K562 (cell line): ENCODE measurements at regions not wholly inside any gene's neighbourhood (a gene's known extent, or its start where the extent isn't known, plus 50 kb on each side); places are given as distances from the start of the nearest gene placed in this dataset.

ENCODE experiments used
- ATAC-seq: fragments of 200-7000 bp; cut with Tn5 transposase; 3 replicates; pipeline ENCODE4 v1.9.1; 2020; ENCODE audit warnings: moderate library complexity
- BruUV-seq: library from RNA; stranded (reverse); fragments of 400-500 nt; replicated peaks from 2 replicates; lab custom pipeline; 2021; lab: Mats Ljungman, UMichigan
- CTCF ChIA-PET: fragments of 300-600 bp; formaldehyde crosslinking; extraction: SDS; loops from one replicate; lab custom pipeline; 2021; ENCODE audit warnings: low intra/inter-chr PET ratio; lab: Yijun Ruan, JAX
- POLR2A ChIA-PET: fragments of 300-600, 350-650 bp; sonication (Branson Sonifier 250); formaldehyde crosslinking; extraction: SDS; loops from one replicate; lab custom pipeline; 2021; ENCODE audit warnings: antibody characterized with exemption, inconsistent platforms; lab: Yijun Ruan, JAX
- DNase-seq, 4 experiments: peaks; one replicate each; pipeline versions ENCODE4 v3.0.0 to v3.0.0-alpha.2; 2011 to 2018; ENCODE audit warnings: low spot score in 3 of 4, mixed read lengths in 3 of 4; ENCODE audit errors: extremely low read depth in 1 of 4
- FAIRE-seq: peaks from 2 replicates; lab custom pipeline; 2011; peaks lifted over from hg19 to GRCh38; lab: Jason Lieb, UNC
- H2AFZ ChIP-seq: 2 replicates; pipeline ENCODE4 v1.6.0; 2011; ENCODE audit warnings: low read depth, low read length, control low read depth, inconsistent platforms
- H3K27ac ChIP-seq: fragments of 200-600 bp; 3 replicates; pipeline ENCODE4 v1.8.0; 2011; ENCODE audit warnings: low read depth, mild to moderate bottlenecking, control low read depth, inconsistent platforms, low read length, moderate library complexity, mixed read lengths; ENCODE audit errors: extremely low read depth
- H3K27me3 ChIP-seq, 2 experiments: fragments of 300-600 bp in 1 of 2; 2 replicates in 1 of 2; 3 replicates in 1 of 2; pipeline versions ENCODE4 v1.6.0 to v1.8.0; 2011; ENCODE audit warnings: inconsistent platforms in 2 of 2, low read length in 2 of 2, mild to moderate bottlenecking in 1 of 2, mixed read lengths in 1 of 2, moderate library complexity in 1 of 2; ENCODE audit not compliant: control insufficient read depth in 2 of 2, insufficient read depth in 2 of 2
- H3K36me3 ChIP-seq: fragments of 300-600 bp; 3 replicates; pipeline ENCODE4 v1.8.0; 2011; ENCODE audit warnings: mild to moderate bottlenecking, low read length, inconsistent platforms; ENCODE audit not compliant: control insufficient read depth, insufficient read depth
- H3K4me1 ChIP-seq, 2 experiments: fragments of 200-600 bp in 1 of 2; replicated peaks in 1 of 2; 2 replicates in 1 of 2; 3 replicates in 1 of 2; pipeline versions ENCODE4 v1.5.1 to v1.8.0; 2011; ENCODE audit warnings: inconsistent platforms in 2 of 2, low read length in 2 of 2, mild to moderate bottlenecking in 1 of 2, mixed read lengths in 1 of 2, moderate library complexity in 1 of 2; ENCODE audit not compliant: control insufficient read depth in 2 of 2, insufficient read depth in 2 of 2
- H3K4me2 ChIP-seq: 2 replicates; pipeline ENCODE4 v1.6.1; 2011; ENCODE audit warnings: low read length, control low read depth, inconsistent platforms, mixed read lengths; ENCODE audit not compliant: insufficient read depth
- H3K4me3 ChIP-seq: fragments of 200-600 bp; sonication (generic), shearing (Covaris generic); 2 replicates; pipeline ENCODE4 v1.5.1; 2016; ENCODE audit warnings: control low read depth, inconsistent platforms
- H3K79me2 ChIP-seq: fragments of 200-600 bp; 3 replicates; pipeline ENCODE4 v1.8.0; 2011; ENCODE audit warnings: low read length, inconsistent platforms; ENCODE audit not compliant: control insufficient read depth, insufficient read depth
- H3K9ac ChIP-seq, 2 experiments: 2 replicates each; pipeline versions ENCODE4 v1.6.0 to v1.6.1; 2011; ENCODE audit warnings: low read depth in 2 of 2, low read length in 2 of 2, control low read depth in 1 of 2, inconsistent platforms in 1 of 2, mild to moderate bottlenecking in 1 of 2, mixed read lengths in 1 of 2; ENCODE audit not compliant: insufficient read depth in 1 of 2
- H3K9me1 ChIP-seq: one replicate; pipeline ENCODE4 v1.6.0; 2011; ENCODE audit warnings: inconsistent platforms, mild to moderate bottlenecking, low read length, moderate library complexity; ENCODE audit not compliant: control insufficient read depth, insufficient read depth
- H3K9me3 ChIP-seq: replicated peaks from 2 replicates; pipeline ENCODE4 v1.5.1; 2011; ENCODE audit warnings: low read depth, low read length, inconsistent platforms; ENCODE audit not compliant: control insufficient read depth, insufficient read depth
- H4K20me1 ChIP-seq: replicated peaks from 2 replicates; pipeline ENCODE4 v1.6.1; 2011; ENCODE audit warnings: low read length, inconsistent platforms, mixed read lengths; ENCODE audit not compliant: control insufficient read depth, insufficient read depth
- BCL6 ChIP-seq: fragments of 250-450 bp; sonication (Bioruptor Pico); IDR thresholded peaks from 2 replicates; pipeline ENCODE4 v1.4.0; 2020
- COPS2 ChIP-seq: fragments of 450-650 bp; conservative IDR thresholded peaks from 2 replicates; pipeline ENCODE4 v1.6.1; 2016; ENCODE audit warnings: mild to moderate bottlenecking, moderate library complexity
- DACH1 ChIP-seq: fragments of 450-650 bp; IDR thresholded peaks from 2 replicates; pipeline ENCODE4 v1.6.1; 2018; ENCODE audit not compliant: partially characterized antibody
- EWSR1 ChIP-seq: fragments of 450-650 bp; IDR thresholded peaks from 2 replicates; pipeline ENCODE4 v1.6.1; 2018; ENCODE audit warnings: borderline replicate concordance, mild to moderate bottlenecking, low read depth, moderate library complexity; ENCODE audit not compliant: partially characterized antibody
- GATAD2A ChIP-seq: fragments of 450-650 bp; IDR thresholded peaks from 2 replicates; pipeline ENCODE4 v1.6.1; 2017
- MAFK ChIP-seq: IDR thresholded peaks from 2 replicates; pipeline ENCODE4 v1.6.1; 2011; ENCODE audit warnings: low read length, improper control_type of control experiment
- MAZ ChIP-seq, 2 experiments: fragments of 450-650 bp in 1 of 2; sonication (generic) in 1 of 2; formaldehyde crosslinking; IDR thresholded peaks in 1 of 2; conservative IDR thresholded peaks in 1 of 2; 2 replicates each; pipeline versions ENCODE4 v1.4.0 to v1.5.0; 2020; ENCODE audit warnings: mild to moderate bottlenecking in 1 of 2, missing genetic modification reagents in 1 of 2
- NFRKB ChIP-seq: fragments of 450-650 bp; IDR thresholded peaks from 2 replicates; pipeline ENCODE4 v1.6.1; 2016; ENCODE audit warnings: low read depth
- PHB2 ChIP-seq: fragments of 450-650 bp; IDR thresholded peaks from 2 replicates; pipeline ENCODE4 v1.6.1; 2017; ENCODE audit warnings: low read depth
- RBM22 ChIP-seq: fragments of 200-400 bp; formaldehyde crosslinking; IDR thresholded peaks from 2 replicates; pipeline ENCODE4 v1.6.1; 2018; ENCODE audit warnings: low read length, low read depth; ENCODE audit not compliant: poor library complexity, severe bottlenecking
- RFX5 ChIP-seq: IDR thresholded peaks from 2 replicates; pipeline ENCODE4 v1.6.1; 2011; ENCODE audit warnings: low read depth, mild to moderate bottlenecking, improper control_type of control experiment, low read length
- USF2 ChIP-seq: sonication (generic); formaldehyde crosslinking; IDR thresholded peaks from 2 replicates; pipeline ENCODE4 v1.5.0; 2020; ENCODE audit warnings: missing genetic modification reagents
- ZBTB26 ChIP-seq: fragments of 450-650 bp; formaldehyde crosslinking; IDR thresholded peaks from 2 replicates; pipeline ENCODE4 v1.4.0; 2022; ENCODE audit warnings: missing genetic modification characterization
- ZNF146 ChIP-seq: IDR thresholded peaks from one replicate; pipeline ENCODE4 v1.6.1; 2018; ENCODE audit warnings: missing compliant biosample characterization; ENCODE audit not compliant: unreplicated experiment
- ZNF24 ChIP-seq: fragments of 450-650 bp; IDR thresholded peaks from 2 replicates; pipeline ENCODE4 v1.6.1; 2016
- ZNF444 ChIP-seq: fragments of 250-450 bp; sonication (Bioruptor Pico); IDR thresholded peaks from 2 replicates; pipeline ENCODE4 v1.4.0; 2020; ENCODE audit warnings: mild to moderate bottlenecking, moderate library complexity
- WGBS: fragments of 100-300 bp; shearing (Covaris generic); methylation state at CpG from one replicate; pipeline ENCODE4 v1.1.6; 2016; ENCODE audit warnings: low coverage, mixed read lengths; ENCODE audit not compliant: insufficient coverage; ENCODE audit errors: missing lambda C conversion rate; 5-methylcytosine and 5-hydroxymethylcytosine counted together
- in situ Hi-C: fragments of 300-500 bp; cut with MboI; formaldehyde crosslinking; loops from 4 replicates; pipeline ENCODE4 v1.15.0; 2018; ENCODE audit warnings: inconsistent platforms, mixed read lengths
- intact Hi-C: fragments of 100-400 bp; cut with micrococcal nuclease; formaldehyde crosslinking; loops from 2 replicates; pipeline ENCODE4 v1.14.2; 2022
- TF ChIP-seq, protein P1 (sequence below): IDR thresholded peaks from 2 replicates; pipeline ENCODE4 v1.6.1; 2014; ENCODE audit warnings: antibody characterized with exemption
- TF ChIP-seq, protein P2 (sequence below): fragments of 450-650 bp; formaldehyde crosslinking; IDR thresholded peaks from 2 replicates; pipeline ENCODE4 v1.4.0; 2020; ENCODE audit warnings: mild to moderate bottlenecking, moderate library complexity

DNA sequence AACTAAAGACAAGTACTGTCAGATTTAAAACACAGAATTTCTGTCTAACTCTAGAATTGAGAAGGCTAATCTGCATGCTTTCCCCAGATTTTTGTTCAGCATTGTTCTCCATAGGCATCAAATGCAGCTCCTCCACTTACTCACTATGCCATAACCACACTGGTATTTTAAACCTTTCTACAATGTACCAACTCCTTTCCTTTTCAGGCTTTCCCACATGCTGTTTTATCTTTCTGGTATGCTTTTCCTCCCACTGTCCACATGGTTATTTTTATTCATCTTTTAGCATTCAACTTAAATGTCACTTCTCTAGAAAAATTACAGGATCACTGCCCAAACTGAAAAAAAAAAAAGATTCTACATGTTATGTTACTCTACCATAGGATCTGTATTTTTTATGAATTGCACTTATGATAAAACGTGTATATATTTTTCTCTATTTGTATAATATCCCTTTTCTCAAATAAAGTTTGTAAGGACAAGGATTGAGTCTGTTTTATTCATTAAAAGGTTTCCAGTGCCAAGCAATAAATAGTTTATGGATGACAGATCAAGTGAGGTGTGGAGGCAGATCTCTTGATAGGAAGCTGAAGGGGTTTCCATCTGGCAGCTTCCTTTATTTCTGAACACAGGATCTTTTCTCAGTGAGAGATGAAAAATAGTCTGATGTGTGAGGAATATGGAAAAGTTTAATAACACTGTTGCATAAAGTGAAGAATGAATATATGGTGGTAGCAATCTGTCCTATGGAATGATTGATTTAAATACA lies 1064.5 kb downstream of the ZPLD1 start:
- H3K27me3 ChIP-seq: no peaks in the 10 kb centered on the region
- no peak overlapping the region for H3K4me3 ChIP-seq
- FAIRE-seq: no peak
- H3K9me1 ChIP-seq: no peaks in the 10 kb centered on the region
- BruUV-seq: no TSS peak
- H3K9me3 ChIP-seq: no peaks in the 10 kb centered on the region
- no peak overlapping the region for H3K4me2 ChIP-seq
- TF ChIP-seq RBM22 (no peak), COPS2 (no peak), RFX5 (no peak), ZNF444 (CRISPR knock-in tag) (no peak), ZNF24 (no peak), NFRKB (no peak), GATAD2A (no peak), EWSR1 (no peak), MAZ (CRISPR knock-in tag; conservative IDR thresholded peaks at IDR 0.05 in 1 of 2, IDR thresholded peaks at IDR 0.05 in 1 of 2) (no peak), ZNF146 (no peak), PHB2 (no peak), ZBTB26 (CRISPR knock-in tag) (no peak), DACH1 (no peak), BCL6 (CRISPR knock-in tag) (no peak), MAFK (no peak), USF2 (CRISPR knock-in tag) (no peak)
- TF ChIP-seq, protein P1, sequence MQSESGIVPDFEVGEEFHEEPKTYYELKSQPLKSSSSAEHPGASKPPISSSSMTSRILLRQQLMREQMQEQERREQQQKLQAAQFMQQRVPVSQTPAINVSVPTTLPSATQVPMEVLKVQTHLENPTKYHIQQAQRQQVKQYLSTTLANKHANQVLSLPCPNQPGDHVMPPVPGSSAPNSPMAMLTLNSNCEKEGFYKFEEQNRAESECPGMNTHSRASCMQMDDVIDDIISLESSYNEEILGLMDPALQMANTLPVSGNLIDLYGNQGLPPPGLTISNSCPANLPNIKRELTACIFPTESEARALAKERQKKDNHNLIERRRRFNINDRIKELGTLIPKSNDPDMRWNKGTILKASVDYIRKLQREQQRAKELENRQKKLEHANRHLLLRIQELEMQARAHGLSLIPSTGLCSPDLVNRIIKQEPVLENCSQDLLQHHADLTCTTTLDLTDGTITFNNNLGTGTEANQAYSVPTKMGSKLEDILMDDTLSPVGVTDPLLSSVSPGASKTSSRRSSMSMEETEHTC: no peak
- TF ChIP-seq, protein P2, sequence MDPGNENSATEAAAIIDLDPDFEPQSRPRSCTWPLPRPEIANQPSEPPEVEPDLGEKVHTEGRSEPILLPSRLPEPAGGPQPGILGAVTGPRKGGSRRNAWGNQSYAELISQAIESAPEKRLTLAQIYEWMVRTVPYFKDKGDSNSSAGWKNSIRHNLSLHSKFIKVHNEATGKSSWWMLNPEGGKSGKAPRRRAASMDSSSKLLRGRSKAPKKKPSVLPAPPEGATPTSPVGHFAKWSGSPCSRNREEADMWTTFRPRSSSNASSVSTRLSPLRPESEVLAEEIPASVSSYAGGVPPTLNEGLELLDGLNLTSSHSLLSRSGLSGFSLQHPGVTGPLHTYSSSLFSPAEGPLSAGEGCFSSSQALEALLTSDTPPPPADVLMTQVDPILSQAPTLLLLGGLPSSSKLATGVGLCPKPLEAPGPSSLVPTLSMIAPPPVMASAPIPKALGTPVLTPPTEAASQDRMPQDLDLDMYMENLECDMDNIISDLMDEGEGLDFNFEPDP (CRISPR knock-in tag): no peak
- TF ChIP-seq, all 486 proteins: peak for 0
- Histone ChIP-seq H3K4me1 (no peaks in the 10 kb centered on the region), H3K36me3 (no peaks in the 10 kb centered on the region), H3K9ac (no peak overlapping the region), H3K27ac (no peak overlapping the region), H3K79me2 (no peaks in the 10 kb centered on the region), H4K20me1 (no peaks in the 10 kb centered on the region), H2AFZ (no peak overlapping the region)
- DNase-seq (no peak), ATAC-seq (no peak)
- POLR2A ChIA-PET: interaction anchor here (0.6 kb wide), 1 partner anchor 614 kb away, joined by 3 read pairs; no protein-coding TSS in a partner anchor
- CTCF ChIA-PET: no interaction called here
- in situ Hi-C loops (no loop called here), intact Hi-C loops (no loop called here)
- WGBS: 0% methylated on average over 1 of the region's 1 CpG
